CD4-positive, alpha-beta T cell treated with Interferon gamma for 1 hour (primary cell): ENCODE measurements at regions not wholly inside any gene's neighbourhood (a gene's known extent, or its start where the extent isn't known, plus 50 kb on each side); places are given as distances from the start of the nearest gene placed in this dataset.

Experiments
- DNase-seq: peaks from one replicate; pipeline ENCODE4 v3.0.0-alpha.2; 2020

- DNase-seq: no peak
These were observed 210.6 kb upstream of the RREB1 start for GRCh38 chr6:6897140-6897539.

DNA sequence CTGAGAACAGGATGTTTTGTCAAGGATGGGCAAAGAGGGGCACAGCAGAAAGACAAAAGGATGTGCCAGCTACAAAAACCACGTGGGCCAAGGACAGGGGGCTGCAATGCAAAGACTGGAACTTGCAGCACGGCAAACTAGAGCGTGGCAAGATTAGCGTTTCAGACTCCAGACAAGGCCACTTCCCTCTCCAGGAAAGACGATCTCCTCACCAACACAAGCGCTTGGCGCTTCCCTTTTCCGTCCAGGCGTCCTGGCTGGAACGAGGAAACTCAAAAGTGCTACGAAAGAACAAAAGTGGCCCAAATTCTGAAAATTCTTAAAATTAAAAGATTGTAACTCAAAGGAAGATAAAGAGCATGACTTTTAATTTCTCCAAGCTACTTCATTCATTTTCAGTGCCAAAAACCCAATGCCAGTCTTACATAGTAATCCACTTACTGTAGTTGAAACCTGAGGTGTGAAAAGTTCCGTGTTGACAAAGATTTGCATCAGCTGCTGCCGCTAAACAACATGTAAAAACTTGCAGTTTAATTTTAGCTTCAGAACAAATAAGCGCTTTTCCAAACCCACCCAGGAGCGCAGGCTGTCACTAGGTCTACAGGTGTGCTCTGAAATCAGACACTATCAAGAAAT lies 207.1 kb upstream of the RREB1 start:
- no peak for DNase-seq

DNA sequence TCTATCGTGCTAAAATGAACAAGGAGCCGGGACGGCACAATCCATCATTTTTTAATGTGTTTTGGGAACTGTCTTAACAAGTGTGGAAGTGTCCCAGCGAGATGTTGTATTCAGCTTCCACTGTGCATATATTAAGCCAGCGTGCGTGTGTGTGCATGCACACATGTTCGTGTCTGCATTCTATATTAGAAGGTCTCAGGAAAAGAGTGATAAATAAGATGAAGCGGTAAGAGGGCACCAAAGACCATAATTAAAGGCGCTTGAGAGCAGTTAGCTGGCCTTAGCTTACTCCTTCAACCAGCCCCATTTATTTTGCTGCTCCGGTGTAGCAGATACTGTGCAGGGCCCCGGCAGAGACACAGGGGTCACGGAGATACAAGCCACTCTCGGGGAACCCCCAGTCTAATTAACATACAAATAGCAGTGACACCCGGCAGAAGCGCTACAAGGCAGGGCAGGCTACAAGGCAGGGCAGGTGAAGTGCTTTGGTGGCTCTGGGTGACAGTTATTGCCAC lies 206.5 kb upstream of the RREB1 start:
- no peak for DNase-seq

DNA sequence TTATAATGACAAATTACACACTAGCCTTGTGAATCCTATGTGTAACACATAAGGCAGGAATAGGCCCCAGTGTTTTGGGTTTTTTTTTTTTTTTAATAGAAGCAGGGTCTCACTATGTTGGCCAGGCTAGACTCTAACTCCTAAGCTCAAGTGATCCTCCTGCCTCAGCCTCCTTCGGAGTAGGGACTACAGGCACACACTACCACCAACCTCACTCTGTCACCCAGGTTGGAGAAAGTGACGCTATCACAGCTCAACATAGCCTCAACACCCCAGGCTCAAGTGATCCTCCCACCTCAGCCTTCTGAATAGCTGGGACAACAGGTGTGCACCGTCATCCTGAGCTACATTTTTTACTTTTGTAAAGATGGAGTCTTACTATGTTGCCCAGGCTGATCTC lies 205.8 kb upstream of the RREB1 start:
- no peak for DNase-seq

DNA sequence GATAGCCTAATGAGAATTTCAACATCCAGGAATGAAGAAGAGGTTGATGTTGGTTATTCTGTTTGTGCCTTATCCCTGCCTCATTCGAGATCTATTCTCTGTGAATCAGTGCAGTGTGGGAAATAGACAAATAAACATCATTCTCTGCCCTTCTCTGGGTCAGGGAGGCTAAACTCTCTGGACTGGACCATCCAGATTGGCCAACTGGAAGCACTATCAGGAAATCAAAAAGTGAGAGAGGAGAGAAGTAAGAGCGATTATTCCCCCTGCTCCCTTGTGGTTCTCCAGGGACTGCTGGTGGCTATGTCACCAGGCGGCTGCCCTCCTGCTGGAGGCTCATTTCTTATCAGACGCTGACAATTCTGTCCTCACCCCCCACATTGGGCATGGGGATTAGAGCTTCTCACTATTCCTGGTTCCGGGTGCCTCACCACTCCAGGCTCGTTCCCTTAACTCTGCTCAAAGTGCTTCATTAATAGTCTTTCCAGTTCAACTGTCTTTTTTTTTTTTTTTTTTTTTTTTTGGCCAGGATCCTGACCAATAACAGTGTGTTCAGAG lies 201.7 kb upstream of the RREB1 start:
- no peak for DNase-seq

- DNase-seq: no peak
These were observed 201.1 kb upstream of the RREB1 start for GRCh38 chr6:6906570-6907213.

- DNase-seq: no peak
These were observed 200.5 kb upstream of the RREB1 start for GRCh38 chr6:6907286-6907685.

DNA sequence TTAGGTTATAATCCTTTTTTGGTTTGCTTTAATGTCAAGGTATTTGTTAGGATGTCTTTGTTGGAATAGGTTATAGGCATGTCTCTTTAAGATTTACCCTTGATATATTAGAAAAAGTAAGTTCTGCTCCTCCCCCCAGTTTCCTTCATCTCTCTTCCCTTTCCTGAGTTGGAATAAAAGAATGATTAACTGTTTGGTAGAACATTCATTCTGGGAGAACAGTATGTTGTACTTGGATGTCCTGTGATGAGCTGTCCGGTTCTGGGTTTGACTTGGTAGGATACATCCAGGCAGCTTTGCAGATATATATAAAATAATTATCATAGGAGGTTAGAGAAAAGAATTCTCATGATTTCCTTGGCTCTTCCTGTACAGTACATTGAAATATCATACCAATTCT lies 199.6 kb upstream of the RREB1 start:
- DNase-seq: no peak

DNA sequence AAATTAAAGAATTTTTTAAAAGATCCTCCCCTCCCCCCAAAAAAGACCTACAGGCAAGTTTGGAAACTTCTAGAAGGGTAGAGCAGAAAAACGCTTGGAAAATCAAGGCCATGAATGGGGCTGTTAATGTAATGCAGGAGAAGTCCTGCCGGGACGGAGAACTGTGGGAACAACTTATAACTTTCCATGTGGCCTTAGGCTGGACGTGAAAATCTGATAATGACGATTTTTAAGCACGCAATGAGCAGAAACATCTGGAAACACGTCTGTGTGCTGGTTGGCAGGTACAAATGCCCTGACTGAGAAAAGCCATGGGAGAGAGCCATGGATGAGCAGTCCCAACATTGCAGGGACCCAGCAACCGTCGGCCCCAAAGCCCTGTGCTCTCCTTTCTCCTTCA lies 198.7 kb upstream of the RREB1 start:
- DNase-seq: no peak

GRCh38 chr6:6910734-6911295 lies 196.9 kb upstream of the RREB1 start:
- DNase-seq: no peak

DNA sequence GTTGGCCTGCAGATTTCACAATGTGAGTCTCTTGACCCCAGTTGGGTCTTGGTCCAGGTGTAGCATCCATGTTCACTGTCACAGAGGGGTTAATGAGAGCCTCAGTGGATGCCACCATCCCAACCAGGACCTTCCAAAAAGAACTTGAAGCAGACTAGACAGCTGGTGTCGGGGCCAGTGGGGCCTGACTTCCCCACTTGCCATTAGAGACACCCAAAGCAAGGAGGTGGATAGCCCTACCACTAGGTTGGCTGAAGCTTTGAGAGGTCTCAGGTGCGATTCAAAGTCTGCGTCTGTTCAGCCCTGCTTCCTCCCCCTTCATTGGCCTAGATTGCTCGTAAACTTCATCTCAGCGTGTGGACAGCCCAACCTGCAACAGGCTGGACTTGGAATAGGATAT lies 196.4 kb upstream of the RREB1 start:
- DNase-seq: no peak

- no peak for DNase-seq
These were observed 194.7 kb upstream of the RREB1 start for GRCh38 chr6:6912817-6913744.

GRCh38 chr6:6915219-6915618 lies 192.5 kb upstream of the RREB1 start:
- DNase-seq: no peak

- no peak for DNase-seq
These were observed 191.8 kb upstream of the RREB1 start for GRCh38 chr6:6915813-6916547.

- no peak for DNase-seq
These were observed 191.2 kb upstream of the RREB1 start for GRCh38 chr6:6916598-6916997.

- DNase-seq: peak; percentile 29
These were observed 189.4 kb upstream of the RREB1 start for GRCh38 chr6:6918216-6918983.

GRCh38 chr6:6919173-6919572 lies 188.6 kb upstream of the RREB1 start:
- no peak for DNase-seq

DNA sequence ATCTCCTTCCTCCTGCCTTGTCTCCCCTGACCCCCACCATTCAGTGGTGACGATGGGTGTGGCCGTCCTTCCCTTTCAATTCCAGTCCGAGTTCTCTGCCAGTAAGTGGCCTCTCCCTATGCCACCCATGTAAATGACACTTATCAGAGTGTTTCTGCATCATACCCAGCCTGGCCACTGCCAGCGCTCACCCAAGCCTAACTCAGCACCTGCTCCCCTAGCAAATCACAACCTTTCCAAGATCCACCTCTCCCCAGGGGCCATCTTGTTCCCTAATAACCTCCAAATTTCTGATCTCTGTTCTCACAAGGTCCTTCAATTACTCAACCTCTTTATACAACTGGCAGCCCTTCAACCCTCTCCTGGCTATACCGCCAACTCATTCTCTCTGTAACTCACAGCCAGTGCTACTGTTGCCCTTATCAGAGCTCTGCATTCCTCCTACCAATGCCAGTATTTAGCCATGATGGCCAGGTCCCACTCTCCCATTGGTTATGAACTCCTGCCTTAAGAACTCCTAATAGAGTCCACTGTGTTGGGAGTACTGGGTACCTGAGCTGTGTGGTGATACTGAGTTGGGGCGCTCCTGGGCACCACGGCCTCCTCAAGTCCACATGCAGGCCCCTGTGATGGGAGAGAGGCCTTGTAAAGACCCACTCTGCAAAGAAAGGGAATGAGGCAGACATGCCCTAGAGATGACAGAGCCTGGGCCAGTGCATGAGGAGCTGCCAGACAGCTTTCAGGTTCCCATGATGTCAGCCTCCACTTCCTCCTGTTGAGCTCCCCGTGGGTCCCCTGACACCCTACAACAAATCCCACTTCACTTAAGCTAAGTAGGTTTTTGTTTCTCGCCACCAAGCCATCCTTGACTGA lies 187.4 kb upstream of the RREB1 start:
- DNase-seq: no peak

DNA sequence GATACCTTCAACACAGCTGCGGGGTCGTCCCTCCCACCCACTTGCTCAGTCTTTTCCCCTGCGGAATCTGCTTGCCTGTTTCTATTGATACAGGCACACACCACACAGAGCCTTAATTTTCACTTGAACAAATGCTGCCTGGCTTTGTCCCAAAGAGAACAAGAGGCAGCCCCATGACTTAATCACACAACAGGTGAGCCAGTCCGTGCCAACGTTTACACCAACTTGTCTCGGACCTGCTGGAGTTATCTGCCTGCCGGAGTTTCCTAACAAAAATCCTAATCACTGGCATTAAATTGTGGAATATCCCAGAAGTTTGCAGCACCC lies 186.8 kb upstream of the RREB1 start:
- no peak for DNase-seq

- DNase-seq: no peak
These were observed 185.6 kb upstream of the RREB1 start for GRCh38 chr6:6922166-6922565.

GRCh38 chr6:6923605-6924004 lies 184.2 kb upstream of the RREB1 start:
- no peak for DNase-seq
